GM23338 (cell line): ENCODE measurements at regions not wholly inside any gene's neighbourhood (a gene's known extent, or its start where the extent isn't known, plus 50 kb on each side); places are given as distances from the start of the nearest gene placed in this dataset.

Experiments
- CTCF ChIP-seq, 2 experiments: fragments of 200-600 bp in 1 of 2; sonication (generic) in 1 of 2; conservative IDR thresholded peaks; 2 replicates each; pipeline versions ENCODE4 v1.5.1 to v1.6.1; 2016 to 2017; ENCODE audit warnings: antibody characterized with exemption in 2 of 2, low read depth in 2 of 2, mild to moderate bottlenecking in 2 of 2, moderate library complexity in 1 of 2
- EZH2 ChIP-seq: fragments of 200-600 bp; sonication (generic); IDR thresholded peaks from one replicate; pipeline ENCODE4 v1.8.0; 2017; ENCODE audit warnings: antibody characterized with exemption, mild to moderate bottlenecking, low read depth; ENCODE audit not compliant: unreplicated experiment
- EZH2phosphoT487 ChIP-seq: fragments of 200-600 bp; sonication (generic); IDR thresholded peaks from one replicate; pipeline ENCODE4 v1.8.1; 2018; ENCODE audit warnings: antibody characterized with exemption; ENCODE audit not compliant: unreplicated experiment
- REST ChIP-seq: IDR thresholded peaks from one replicate; pipeline ENCODE4 v1.6.1; 2018; ENCODE audit warnings: antibody characterized with exemption; ENCODE audit not compliant: unreplicated experiment

GRCh38 chr1:81187635-81188034, 613.1 kb upstream of the ADGRL2 start:
- TF ChIP-seq CTCF (conservative IDR thresholded peaks at IDR 0.05; ENCODE audit: low read depth in 2 of 2), result no peak
- no peak for TF ChIP-seq EZH2
- no peak for TF ChIP-seq EZH2phosphoT487
- TF ChIP-seq REST, result no peak
